ENCODE measurements at regions not wholly inside any gene's neighbourhood (a gene's known extent, or its start where the extent isn't known, plus 50 kb on each side); places are given as distances from the start of the nearest gene placed in this dataset.

GRCh38 chr5:8767111-8767510, 778.8 kb downstream of the SEMA5A start:
- CTCF ChIA-PET, result interaction anchor here (0.6 kb wide), 1 partner anchor 556 kb away, joined by 4 read pairs; no protein-coding TSS in a partner anchor
- intact Hi-C loops (cut with micrococcal nuclease), result no loop called here

GRCh38 chr5:8767746-8768145, 778.1 kb downstream of the SEMA5A start:
- intact Hi-C loops (cut with micrococcal nuclease), result no loop called here
- H3K4me1 Mint-ChIP-seq (ENCODE audit: low read depth), result no peaks in the 10 kb centered on the region
- peaks cover 2% of the 10 kb centered on the region for H3K9me3 Mint-ChIP-seq
- H3K4me3 Mint-ChIP-seq, result no peak overlapping the region
- no peak overlapping the region for H3K27ac Mint-ChIP-seq
- no peaks in the 10 kb centered on the region for H3K27me3 Mint-ChIP-seq (ENCODE audit: low read depth)
- no peaks in the 10 kb centered on the region for H3K36me3 Mint-ChIP-seq (ENCODE audit: low read depth)
- DNase-seq, result no peak
- CTCF ChIA-PET, result no interaction called here

More at GRCh38 chr5:8767111-8767510, 778.8 kb downstream of the SEMA5A start:
- Mint-ChIP-seq H3K36me3 (ENCODE audit: low read depth) (no peaks in the 10 kb centered on the region), H3K27ac (no peak overlapping the region), H3K4me3 (no peak overlapping the region), H3K9me3 (peaks cover 3% of the 10 kb centered on the region), H3K4me1 (ENCODE audit: low read depth) (no peaks in the 10 kb centered on the region), H3K27me3 (ENCODE audit: low read depth) (no peaks in the 10 kb centered on the region)
- no peak for DNase-seq

- Mint-ChIP-seq H3K27ac (no peak overlapping the region), H3K36me3 (ENCODE audit: low read depth) (no peaks in the 10 kb centered on the region), H3K4me3 (no peak overlapping the region), H3K9me3 (peaks cover 2% of the 10 kb centered on the region), H3K4me1 (ENCODE audit: low read depth) (no peaks in the 10 kb centered on the region), H3K27me3 (ENCODE audit: low read depth) (no peaks in the 10 kb centered on the region)
- intact Hi-C loops (cut with micrococcal nuclease), result no loop called here
- CTCF ChIA-PET, result no interaction called here
- DNase-seq, result no peak
Observed at GRCh38 chr5:8769631-8770030, 776.2 kb downstream of the SEMA5A start.

GRCh38 chr5:8770431-8770830, 775.4 kb downstream of the SEMA5A start:
- Mint-ChIP-seq H3K9me3 (no peaks in the 10 kb centered on the region), H3K27me3 (ENCODE audit: low read depth) (no peaks in the 10 kb centered on the region), H3K27ac (no peak overlapping the region), H3K4me1 (ENCODE audit: low read depth) (no peaks in the 10 kb centered on the region), H3K36me3 (ENCODE audit: low read depth) (no peaks in the 10 kb centered on the region), H3K4me3 (no peak overlapping the region)
- DNase-seq, result no peak
- CTCF ChIA-PET, result no interaction called here
- intact Hi-C loops (cut with micrococcal nuclease), result no loop called here

- no peaks in the 10 kb centered on the region for H3K27me3 Mint-ChIP-seq (ENCODE audit: low read depth)
- H3K4me1 Mint-ChIP-seq (ENCODE audit: low read depth), result no peaks in the 10 kb centered on the region
- intact Hi-C loops (cut with micrococcal nuclease), result no loop called here
- DNase-seq, result no peak
- no peak overlapping the region for H3K27ac Mint-ChIP-seq
- CTCF ChIA-PET, result no interaction called here
- no peak overlapping the region for H3K4me3 Mint-ChIP-seq
- no peaks in the 10 kb centered on the region for H3K9me3 Mint-ChIP-seq
- no peaks in the 10 kb centered on the region for H3K36me3 Mint-ChIP-seq (ENCODE audit: low read depth)
Observed at GRCh38 chr5:8773046-8773615, 772.7 kb downstream of the SEMA5A start.

- Mint-ChIP-seq H3K9me3 (peaks cover 11% of the 10 kb centered on the region), H3K27ac (no peak overlapping the region), H3K4me3 (no peak overlapping the region), H3K36me3 (ENCODE audit: low read depth) (no peaks in the 10 kb centered on the region), H3K27me3 (ENCODE audit: low read depth) (no peaks in the 10 kb centered on the region), H3K4me1 (ENCODE audit: low read depth) (no peaks in the 10 kb centered on the region)
- DNase-seq, result no peak
- intact Hi-C loops (cut with micrococcal nuclease), result no loop called here
- CTCF ChIA-PET, result no interaction called here
Observed at GRCh38 chr5:8784692-8785091, 761.2 kb downstream of the SEMA5A start.

GRCh38 chr5:8788246-8788645, 757.6 kb downstream of the SEMA5A start:
- no peaks in the 10 kb centered on the region for H3K4me1 Mint-ChIP-seq (ENCODE audit: low read depth)
- no peak for DNase-seq
- no peak overlapping the region for H3K27ac Mint-ChIP-seq
- peaks cover 12% of the 10 kb centered on the region for H3K9me3 Mint-ChIP-seq
- no peaks in the 10 kb centered on the region for H3K27me3 Mint-ChIP-seq (ENCODE audit: low read depth)
- CTCF ChIA-PET, result no interaction called here
- H3K36me3 Mint-ChIP-seq (ENCODE audit: low read depth), result no peaks in the 10 kb centered on the region
- no peak overlapping the region for H3K4me3 Mint-ChIP-seq
- intact Hi-C loops (cut with micrococcal nuclease), result no loop called here

GRCh38 chr5:8805653-8806052, 740.2 kb downstream of the SEMA5A start:
- H3K4me3 Mint-ChIP-seq, result no peak overlapping the region
- CTCF ChIA-PET, result no interaction called here
- H3K27ac Mint-ChIP-seq, result no peak overlapping the region

GRCh38 chr5:8807636-8808035, 738.2 kb downstream of the SEMA5A start:
- intact Hi-C loops (cut with micrococcal nuclease), result no loop called here
- CTCF ChIA-PET, result no interaction called here
- Mint-ChIP-seq H3K4me1 (ENCODE audit: low read depth) (no peaks in the 10 kb centered on the region), H3K27ac (no peak overlapping the region), H3K27me3 (ENCODE audit: low read depth) (no peaks in the 10 kb centered on the region), H3K36me3 (ENCODE audit: low read depth) (no peaks in the 10 kb centered on the region), H3K4me3 (no peak overlapping the region), H3K9me3 (peaks cover 31% of the 10 kb centered on the region)
- no peak for DNase-seq

More at GRCh38 chr5:8805653-8806052, 740.2 kb downstream of the SEMA5A start:
- Mint-ChIP-seq H3K36me3 (ENCODE audit: low read depth) (no peaks in the 10 kb centered on the region), H3K27me3 (ENCODE audit: low read depth) (no peaks in the 10 kb centered on the region), H3K9me3 (peaks cover 33% of the 10 kb centered on the region), H3K4me1 (ENCODE audit: low read depth) (no peaks in the 10 kb centered on the region)
- no peak for DNase-seq
- intact Hi-C loops (cut with micrococcal nuclease), result no loop called here

- Mint-ChIP-seq H3K27ac (no peak overlapping the region), H3K4me1 (ENCODE audit: low read depth) (no peaks in the 10 kb centered on the region), H3K27me3 (ENCODE audit: low read depth) (no peaks in the 10 kb centered on the region), H3K4me3 (no peak overlapping the region), H3K9me3 (peaks cover 19% of the 10 kb centered on the region), H3K36me3 (ENCODE audit: low read depth) (no peaks in the 10 kb centered on the region)
- CTCF ChIA-PET, result no interaction called here
- intact Hi-C loops (cut with micrococcal nuclease), result no loop called here
- no peak for DNase-seq
Observed at GRCh38 chr5:8811581-8811980, 734.3 kb downstream of the SEMA5A start.

GRCh38 chr5:8813180-8813579, 732.7 kb downstream of the SEMA5A start:
- CTCF ChIA-PET, result no interaction called here
- H3K9me3 Mint-ChIP-seq, result peaks cover 16% of the 10 kb centered on the region
- H3K27ac Mint-ChIP-seq, result no peak overlapping the region
- no peaks in the 10 kb centered on the region for H3K36me3 Mint-ChIP-seq (ENCODE audit: low read depth)
- intact Hi-C loops (cut with micrococcal nuclease), result no loop called here
- no peak for DNase-seq
- no peaks in the 10 kb centered on the region for H3K4me1 Mint-ChIP-seq (ENCODE audit: low read depth)
- H3K4me3 Mint-ChIP-seq, result no peak overlapping the region
- no peaks in the 10 kb centered on the region for H3K27me3 Mint-ChIP-seq (ENCODE audit: low read depth)

GRCh38 chr5:8814105-8814504, 731.8 kb downstream of the SEMA5A start:
- Mint-ChIP-seq H3K36me3 (ENCODE audit: low read depth) (no peaks in the 10 kb centered on the region), H3K27ac (no peak overlapping the region), H3K27me3 (ENCODE audit: low read depth) (no peaks in the 10 kb centered on the region), H3K4me1 (ENCODE audit: low read depth) (no peaks in the 10 kb centered on the region), H3K4me3 (no peak overlapping the region), H3K9me3 (peaks cover 18% of the 10 kb centered on the region)
- no peak for DNase-seq
- CTCF ChIA-PET, result no interaction called here
- intact Hi-C loops (cut with micrococcal nuclease), result no loop called here

- DNase-seq, result no peak
Observed at GRCh38 chr5:8824371-8824770, 721.5 kb downstream of the SEMA5A start.

More at GRCh38 chr5:8824371-8824770, 721.5 kb downstream of the SEMA5A start:
- Mint-ChIP-seq H3K27ac (no peak overlapping the region), H3K4me1 (ENCODE audit: low read depth) (no peaks in the 10 kb centered on the region), H3K36me3 (ENCODE audit: low read depth) (no peaks in the 10 kb centered on the region), H3K9me3 (no peaks in the 10 kb centered on the region), H3K27me3 (ENCODE audit: low read depth) (peaks cover 3% of the 10 kb centered on the region), H3K4me3 (no peak overlapping the region)
- intact Hi-C loops (cut with micrococcal nuclease), result no loop called here
- CTCF ChIA-PET, result no interaction called here

All from activated naive CD4-positive, alpha-beta T cell treated with anti-CD3 and anti-CD28 coated beads for 36 hours (primary cell).